ENCODE measurements at regions not wholly inside any gene's neighbourhood (a gene's known extent, or its start where the extent isn't known, plus 50 kb on each side); places are given as distances from the start of the nearest gene placed in this dataset.

DNA sequence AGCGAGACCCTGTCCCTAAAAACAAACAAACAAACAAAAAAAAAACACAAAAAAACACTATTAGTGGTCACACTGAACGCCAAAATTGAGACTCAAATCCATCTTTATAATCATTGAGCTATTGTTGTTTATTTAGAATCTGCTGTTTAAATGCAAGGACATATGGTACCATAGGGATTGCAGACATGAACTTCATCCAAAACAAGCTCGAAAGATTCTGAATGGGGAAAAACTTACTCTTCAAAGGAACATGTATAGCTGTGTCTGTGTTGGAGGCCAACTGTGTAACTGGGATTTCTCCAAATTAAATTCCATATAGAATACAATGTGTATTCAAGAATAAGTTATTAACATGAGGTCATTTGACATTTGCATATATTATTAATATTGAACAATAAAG is 74.7 kb upstream of the GPR158 start:
- Histone ChIP-seq H3K9me3 (peaks cover 2% of the 10 kb centered on the region; the same call in 1 of the 3 replicates), H3K4me3 (no peak overlapping the region), H3K27ac (no peak overlapping the region), H3K4me2 (no peak overlapping the region), H3K4me1 (no peaks in the 10 kb centered on the region)
- no peak for ATAC-seq
- TF ChIP-seq RFX5 (IDR thresholded peaks at IDR 0.05) (no peak), TFCP2L1 (CRISPR knock-in tag; IDR thresholded peaks at IDR 0.05) (no peak), RCOR1 (IDR thresholded peaks at IDR 0.05; ENCODE audit: low read depth, low read length) (no peak), HOXB13 (CRISPR knock-in tag; IDR thresholded peaks at IDR 0.05; ENCODE audit: low read depth) (no peak), ZNF302 (CRISPR knock-in tag; IDR thresholded peaks at IDR 0.05) (no peak), TP53 (CRISPR knock-in tag; IDR thresholded peaks at IDR 0.05) (no peak), NFE2L2 (conservative IDR thresholded peaks at IDR 0.05; ENCODE audit: low read length) (no peak), KDM5A (IDR thresholded peaks at IDR 0.05) (no peak), ESRRA (IDR thresholded peaks at IDR 0.05; ENCODE audit: borderline replicate concordance, low read length) (no peak), SMC3 (IDR thresholded peaks at IDR 0.05) (no peak), NPAS2 (CRISPR knock-in tag; IDR thresholded peaks at IDR 0.05; ENCODE audit: borderline replicate concordance) (no peak), KDM1A (IDR thresholded peaks at IDR 0.05; ENCODE audit: low read depth) (no peak)
- TF ChIP-seq, protein P1, sequence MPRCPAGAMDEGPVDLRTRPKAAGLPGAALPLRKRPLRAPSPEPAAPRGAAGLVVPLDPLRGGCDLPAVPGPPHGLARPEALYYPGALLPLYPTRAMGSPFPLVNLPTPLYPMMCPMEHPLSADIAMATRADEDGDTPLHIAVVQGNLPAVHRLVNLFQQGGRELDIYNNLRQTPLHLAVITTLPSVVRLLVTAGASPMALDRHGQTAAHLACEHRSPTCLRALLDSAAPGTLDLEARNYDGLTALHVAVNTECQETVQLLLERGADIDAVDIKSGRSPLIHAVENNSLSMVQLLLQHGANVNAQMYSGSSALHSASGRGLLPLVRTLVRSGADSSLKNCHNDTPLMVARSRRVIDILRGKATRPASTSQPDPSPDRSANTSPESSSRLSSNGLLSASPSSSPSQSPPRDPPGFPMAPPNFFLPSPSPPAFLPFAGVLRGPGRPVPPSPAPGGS (IDR thresholded peaks at IDR 0.05) = no peak
- TF ChIP-seq, protein P2, sequence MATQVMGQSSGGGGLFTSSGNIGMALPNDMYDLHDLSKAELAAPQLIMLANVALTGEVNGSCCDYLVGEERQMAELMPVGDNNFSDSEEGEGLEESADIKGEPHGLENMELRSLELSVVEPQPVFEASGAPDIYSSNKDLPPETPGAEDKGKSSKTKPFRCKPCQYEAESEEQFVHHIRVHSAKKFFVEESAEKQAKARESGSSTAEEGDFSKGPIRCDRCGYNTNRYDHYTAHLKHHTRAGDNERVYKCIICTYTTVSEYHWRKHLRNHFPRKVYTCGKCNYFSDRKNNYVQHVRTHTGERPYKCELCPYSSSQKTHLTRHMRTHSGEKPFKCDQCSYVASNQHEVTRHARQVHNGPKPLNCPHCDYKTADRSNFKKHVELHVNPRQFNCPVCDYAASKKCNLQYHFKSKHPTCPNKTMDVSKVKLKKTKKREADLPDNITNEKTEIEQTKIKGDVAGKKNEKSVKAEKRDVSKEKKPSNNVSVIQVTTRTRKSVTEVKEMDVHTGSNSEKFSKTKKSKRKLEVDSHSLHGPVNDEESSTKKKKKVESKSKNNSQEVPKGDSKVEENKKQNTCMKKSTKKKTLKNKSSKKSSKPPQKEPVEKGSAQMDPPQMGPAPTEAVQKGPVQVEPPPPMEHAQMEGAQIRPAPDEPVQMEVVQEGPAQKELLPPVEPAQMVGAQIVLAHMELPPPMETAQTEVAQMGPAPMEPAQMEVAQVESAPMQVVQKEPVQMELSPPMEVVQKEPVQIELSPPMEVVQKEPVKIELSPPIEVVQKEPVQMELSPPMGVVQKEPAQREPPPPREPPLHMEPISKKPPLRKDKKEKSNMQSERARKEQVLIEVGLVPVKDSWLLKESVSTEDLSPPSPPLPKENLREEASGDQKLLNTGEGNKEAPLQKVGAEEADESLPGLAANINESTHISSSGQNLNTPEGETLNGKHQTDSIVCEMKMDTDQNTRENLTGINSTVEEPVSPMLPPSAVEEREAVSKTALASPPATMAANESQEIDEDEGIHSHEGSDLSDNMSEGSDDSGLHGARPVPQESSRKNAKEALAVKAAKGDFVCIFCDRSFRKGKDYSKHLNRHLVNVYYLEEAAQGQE (IDR thresholded peaks at IDR 0.05) = no peak
- FAIRE-seq = no peak
- CTCF ChIA-PET = interaction anchor here (0.6 to 4.6 kb wide), 3 partner anchors 13 to 344 kb away, joined by 3 to 28 read pairs (median 5); no protein-coding TSS in a partner anchor
- WGBS (ENCODE audit: missing lambda C conversion rate) = 38% methylated on average over 3 of the region's 3 CpGs
- POLR2A ChIA-PET = no interaction called here
- DNase-seq (ENCODE audit: low read depth in 1 of 2, low spot score in 1 of 2) = no peak

DNA sequence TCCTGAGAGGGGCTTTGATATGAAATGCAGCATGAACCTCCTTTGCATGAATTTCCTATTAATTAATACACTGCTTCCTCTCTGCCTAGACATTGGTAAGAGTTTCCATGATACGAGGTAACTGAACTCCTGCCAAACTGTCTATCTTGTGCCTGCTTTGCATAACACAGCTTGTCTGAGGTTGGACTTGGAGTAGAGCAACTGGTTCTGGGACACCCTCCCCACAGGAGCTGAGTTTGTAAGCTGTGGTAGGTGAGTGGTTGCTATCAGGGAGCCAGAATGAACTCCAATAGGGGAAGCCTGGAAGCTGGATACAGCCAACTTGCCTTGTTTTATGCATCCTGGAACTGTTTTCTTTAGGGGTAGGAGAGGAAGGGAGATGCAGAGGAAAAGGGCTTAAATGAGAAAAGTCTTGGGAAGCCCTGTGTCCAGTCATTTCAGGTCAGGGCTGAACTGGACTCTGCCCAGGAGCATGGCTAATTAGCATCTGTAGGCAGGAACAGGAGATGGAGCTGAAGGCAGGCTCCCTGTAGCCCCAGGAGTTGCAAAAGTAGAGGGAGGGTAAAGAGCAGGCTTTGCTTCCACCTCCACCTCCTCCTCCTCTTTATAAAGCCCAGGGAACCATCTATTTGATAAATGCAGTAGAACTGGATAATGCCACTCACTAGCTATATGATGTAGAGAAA is 73.2 kb upstream of the GPR158 start:
- Histone ChIP-seq H3K4me3 (no peak overlapping the region), H3K27ac (no peak overlapping the region), H3K4me1 (no peaks in the 10 kb centered on the region), H3K4me2 (no peak overlapping the region), H3K9me3 (0 out of 3 replicates have a peak, but pooled peaks cover 3% of the 10 kb centered on the region)
- no peak for DNase-seq (ENCODE audit: low read depth in 1 of 2, low spot score in 1 of 2)
- 58% methylated on average over 1 of the region's 1 CpG for WGBS (ENCODE audit: missing lambda C conversion rate)
- ChIA-PET CTCF (interaction anchor here (1.1 to 4.6 kb wide), 4 partner anchors 11 to 629 kb away, joined by 4 to 28 read pairs (median 6); no protein-coding TSS in a partner anchor), POLR2A (no interaction called here)
- no peak for FAIRE-seq
- no peak for ATAC-seq
- TF ChIP-seq MAZ (IDR thresholded peaks at IDR 0.05; ENCODE audit: borderline replicate concordance, low read depth, low read length) (no peak), ZC3H11A (IDR thresholded peaks at IDR 0.05) (no peak), FOSB (CRISPR knock-in tag; IDR thresholded peaks at IDR 0.05) (no peak), HOXB5 (CRISPR knock-in tag; IDR thresholded peaks at IDR 0.05) (no peak)

All from A549 (cell line).